ENCODE measurements at regions not wholly inside any gene's neighbourhood (a gene's known extent, or its start where the extent isn't known, plus 50 kb on each side); places are given as distances from the start of the nearest gene placed in this dataset.

- Histone ChIP-seq H3K27me3 (replicated peaks in 2 of 5; ENCODE audit: control insufficient read depth in 4 of 5, insufficient read depth in 5 of 5, low read length in 4 of 5) (no peaks in the 10 kb centered on the region), H3K27ac (ENCODE audit: insufficient read depth in 1 of 2, low read depth in 1 of 2, low read length in 2 of 2, poor library complexity in 1 of 2, severe bottlenecking in 2 of 2) (no peak overlapping the region), H3K4me1 (ENCODE audit: control extremely low read depth in 1 of 4, control insufficient read depth in 4 of 4, insufficient read depth in 4 of 4, low read length in 3 of 4) (no peaks in the 10 kb centered on the region), H3K4me3 (ENCODE audit: control insufficient read depth in 1 of 7, extremely low read depth in 1 of 7, insufficient read depth in 4 of 7, low read depth in 2 of 7, low read length in 6 of 7) (no peak overlapping the region), H3K36me3 (ENCODE audit: control insufficient read depth in 4 of 4, insufficient read depth in 4 of 4, low read length in 3 of 4) (no peaks in the 10 kb centered on the region), H3K9me3 (ENCODE audit: control extremely low read depth in 1 of 5, control insufficient read depth in 4 of 5, insufficient read depth in 2 of 5, low read depth in 1 of 5, low read length in 4 of 5) (no peaks in the 10 kb centered on the region)
- no peak for DNase-seq
- ChIA-PET POLR2A (no interaction called here), CTCF (no interaction called here)
- WGBS (ENCODE audit: insufficient coverage) = no CpG with 5 or more reads among the region's 2 CpGs
These were observed 596.3 kb upstream of the ARPP21 start for GRCh38 chr3:35043040-35043439.

DNA sequence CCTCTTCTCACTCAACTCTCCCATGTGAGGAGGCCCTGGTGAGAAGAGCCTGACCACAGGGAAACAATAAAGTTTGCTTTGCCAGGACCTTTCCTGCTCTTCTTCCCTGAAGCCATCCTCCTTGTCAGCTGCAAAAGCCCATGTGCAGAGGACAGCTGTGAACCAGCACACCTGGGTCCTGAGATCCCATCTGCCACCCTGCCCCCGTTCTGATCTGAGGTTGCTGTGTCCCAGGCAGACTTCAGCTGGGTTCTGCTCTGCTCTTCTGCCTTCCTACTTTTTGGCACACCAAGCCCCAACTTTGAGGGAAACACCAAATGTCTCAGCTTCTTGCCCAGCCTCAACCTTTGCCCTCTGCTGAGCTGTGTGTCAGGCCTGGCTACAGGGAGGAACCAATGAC is 595.1 kb upstream of the ARPP21 start:
- Histone ChIP-seq H3K27ac (ENCODE audit: insufficient read depth in 1 of 2, low read depth in 1 of 2, low read length in 2 of 2, poor library complexity in 1 of 2, severe bottlenecking in 2 of 2) (no peak overlapping the region), H3K4me3 (ENCODE audit: control insufficient read depth in 1 of 7, extremely low read depth in 1 of 7, insufficient read depth in 4 of 7, low read depth in 2 of 7, low read length in 6 of 7) (no peak overlapping the region), H3K9me3 (ENCODE audit: control extremely low read depth in 1 of 5, control insufficient read depth in 4 of 5, insufficient read depth in 2 of 5, low read depth in 1 of 5, low read length in 4 of 5) (no peaks in the 10 kb centered on the region), H3K4me1 (ENCODE audit: control extremely low read depth in 1 of 4, control insufficient read depth in 4 of 4, insufficient read depth in 4 of 4, low read length in 3 of 4) (no peaks in the 10 kb centered on the region), H3K36me3 (ENCODE audit: control insufficient read depth in 4 of 4, insufficient read depth in 4 of 4, low read length in 3 of 4) (no peaks in the 10 kb centered on the region), H3K27me3 (replicated peaks in 2 of 5; ENCODE audit: control insufficient read depth in 4 of 5, insufficient read depth in 5 of 5, low read length in 4 of 5) (no peaks in the 10 kb centered on the region)
- WGBS (ENCODE audit: insufficient coverage) = 78% methylated on average over 1 of the region's 1 CpG
- ChIA-PET POLR2A (no interaction called here), CTCF (no interaction called here)
- no peak for DNase-seq

DNA sequence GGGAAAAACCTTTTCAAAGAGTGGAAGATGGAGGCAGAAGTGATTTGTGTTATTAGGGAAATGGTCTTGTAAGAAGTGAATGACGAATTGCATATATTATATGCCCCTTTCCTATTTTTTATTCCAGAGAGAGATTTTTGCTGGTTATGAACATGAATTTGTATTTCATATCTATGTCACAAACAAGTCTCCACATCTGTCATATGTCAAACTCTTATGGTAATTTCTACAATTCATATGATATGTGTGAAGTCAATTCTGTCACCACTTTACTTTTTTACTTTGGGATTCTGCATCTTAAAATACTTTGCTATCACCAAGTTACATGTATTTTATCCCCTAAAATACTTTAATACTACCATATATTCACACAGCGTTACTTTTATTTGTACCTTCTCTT is 594.2 kb upstream of the ARPP21 start:
- H3K36me3 ChIP-seq (ENCODE audit: control insufficient read depth in 4 of 4, insufficient read depth in 4 of 4, low read length in 3 of 4) = no peaks in the 10 kb centered on the region
- H3K9me3 ChIP-seq (ENCODE audit: control extremely low read depth in 1 of 5, control insufficient read depth in 4 of 5, insufficient read depth in 2 of 5, low read depth in 1 of 5, low read length in 4 of 5) = no peaks in the 10 kb centered on the region
- no peak overlapping the region for H3K27ac ChIP-seq (ENCODE audit: insufficient read depth in 1 of 2, low read depth in 1 of 2, low read length in 2 of 2, poor library complexity in 1 of 2, severe bottlenecking in 2 of 2)
- H3K4me1 ChIP-seq (ENCODE audit: control extremely low read depth in 1 of 4, control insufficient read depth in 4 of 4, insufficient read depth in 4 of 4, low read length in 3 of 4) = no peaks in the 10 kb centered on the region
- WGBS (ENCODE audit: insufficient coverage) = no CpG with 5 or more reads among the region's 2 CpGs
- H3K4me3 ChIP-seq (ENCODE audit: control insufficient read depth in 1 of 7, extremely low read depth in 1 of 7, insufficient read depth in 4 of 7, low read depth in 2 of 7, low read length in 6 of 7) = no peak overlapping the region
- DNase-seq = no peak
- H3K27me3 ChIP-seq (replicated peaks in 2 of 5; ENCODE audit: control insufficient read depth in 4 of 5, insufficient read depth in 5 of 5, low read length in 4 of 5) = no peaks in the 10 kb centered on the region
- ChIA-PET CTCF (no interaction called here), POLR2A (no interaction called here)

DNA sequence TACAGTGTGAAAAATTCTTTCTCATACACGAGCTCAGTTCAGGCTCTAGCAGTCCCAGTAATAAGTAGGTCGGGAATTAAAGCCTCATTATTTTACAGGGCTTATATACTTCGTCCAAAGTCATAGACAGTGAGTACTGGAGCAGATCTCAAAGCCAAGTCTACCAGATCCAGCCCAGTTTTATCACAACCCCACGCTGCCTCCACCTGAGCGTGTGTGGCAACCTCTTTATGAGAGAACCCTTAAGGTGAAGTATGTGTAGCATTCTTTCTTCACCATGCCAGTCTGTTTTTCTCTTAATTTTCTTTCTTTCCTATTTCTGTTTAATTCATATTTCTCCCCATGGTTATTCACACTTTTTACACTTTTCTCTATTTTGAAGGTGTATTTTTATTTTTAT is 574.6 kb upstream of the ARPP21 start:
- no peaks in the 10 kb centered on the region for H3K27me3 ChIP-seq (replicated peaks in 2 of 5; ENCODE audit: control insufficient read depth in 4 of 5, insufficient read depth in 5 of 5, low read length in 4 of 5)
- ChIA-PET CTCF (no interaction called here), POLR2A (no interaction called here)
- no peaks in the 10 kb centered on the region for H3K4me1 ChIP-seq (ENCODE audit: control extremely low read depth in 1 of 4, control insufficient read depth in 4 of 4, insufficient read depth in 4 of 4, low read length in 3 of 4)
- H3K36me3 ChIP-seq (ENCODE audit: control insufficient read depth in 4 of 4, insufficient read depth in 4 of 4, low read length in 3 of 4) = no peaks in the 10 kb centered on the region
- H3K4me3 ChIP-seq (ENCODE audit: control insufficient read depth in 1 of 7, extremely low read depth in 1 of 7, insufficient read depth in 4 of 7, low read depth in 2 of 7, low read length in 6 of 7) = no peak overlapping the region
- WGBS (ENCODE audit: insufficient coverage) = 86% methylated on average over 3 of the region's 5 CpGs
- H3K9me3 ChIP-seq (ENCODE audit: control extremely low read depth in 1 of 5, control insufficient read depth in 4 of 5, insufficient read depth in 2 of 5, low read depth in 1 of 5, low read length in 4 of 5) = no peaks in the 10 kb centered on the region
- no peak overlapping the region for H3K27ac ChIP-seq (ENCODE audit: insufficient read depth in 1 of 2, low read depth in 1 of 2, low read length in 2 of 2, poor library complexity in 1 of 2, severe bottlenecking in 2 of 2)
- DNase-seq = no peak

DNA sequence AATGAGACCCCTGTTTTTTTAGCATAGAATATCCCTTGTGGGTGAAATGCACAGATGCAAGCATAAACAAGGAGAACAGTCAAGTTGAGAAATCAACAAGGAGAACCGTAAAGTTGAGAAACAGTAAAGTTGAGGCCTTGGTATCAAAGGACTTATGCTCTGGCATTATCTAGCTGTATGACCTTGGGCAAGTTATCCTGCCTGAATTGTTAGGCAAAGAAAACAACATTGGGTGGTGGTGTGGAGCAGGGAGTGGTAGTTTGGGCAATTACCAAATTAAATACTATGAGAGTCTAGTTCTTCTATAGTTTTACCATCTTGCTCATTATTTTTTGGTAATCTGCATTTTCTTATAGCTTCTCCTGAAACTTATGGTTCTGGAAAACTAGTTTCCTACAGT is 573.4 kb upstream of the ARPP21 start:
- H3K27ac ChIP-seq (ENCODE audit: insufficient read depth in 1 of 2, low read depth in 1 of 2, low read length in 2 of 2, poor library complexity in 1 of 2, severe bottlenecking in 2 of 2) = no peak overlapping the region
- no peak for DNase-seq
- H3K4me1 ChIP-seq (ENCODE audit: control extremely low read depth in 1 of 4, control insufficient read depth in 4 of 4, insufficient read depth in 4 of 4, low read length in 3 of 4) = no peaks in the 10 kb centered on the region
- no peak overlapping the region for H3K4me3 ChIP-seq (ENCODE audit: control insufficient read depth in 1 of 7, extremely low read depth in 1 of 7, insufficient read depth in 4 of 7, low read depth in 2 of 7, low read length in 6 of 7)
- no peaks in the 10 kb centered on the region for H3K36me3 ChIP-seq (ENCODE audit: control insufficient read depth in 4 of 4, insufficient read depth in 4 of 4, low read length in 3 of 4)
- ChIA-PET POLR2A (no interaction called here), CTCF (no interaction called here)
- no peaks in the 10 kb centered on the region for H3K27me3 ChIP-seq (replicated peaks in 2 of 5; ENCODE audit: control insufficient read depth in 4 of 5, insufficient read depth in 5 of 5, low read length in 4 of 5)
- H3K9me3 ChIP-seq (ENCODE audit: control extremely low read depth in 1 of 5, control insufficient read depth in 4 of 5, insufficient read depth in 2 of 5, low read depth in 1 of 5, low read length in 4 of 5) = no peaks in the 10 kb centered on the region
- 100% methylated on average over 1 of the region's 1 CpG for WGBS (ENCODE audit: insufficient coverage)

DNA sequence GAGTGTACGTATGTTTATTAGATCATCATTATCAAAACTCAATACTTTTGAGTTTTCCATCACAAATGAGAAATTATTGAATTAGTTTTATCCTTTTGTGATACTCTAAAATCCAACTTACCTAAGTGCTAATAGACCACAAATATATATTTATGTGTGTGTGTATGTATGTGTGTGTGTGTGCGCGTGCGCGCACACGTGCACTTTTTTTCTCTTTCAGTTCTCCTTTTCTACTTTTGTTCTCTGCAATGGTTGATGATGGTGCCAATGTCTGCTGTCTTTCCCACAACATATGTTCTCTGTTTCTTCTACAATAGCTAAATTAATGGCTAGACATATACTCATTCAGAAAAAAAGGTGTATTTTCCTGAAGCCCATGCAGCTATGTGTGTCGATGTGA is 571.6 kb upstream of the ARPP21 start:
- CTCF ChIA-PET = no interaction called here
- Histone ChIP-seq H3K9me3 (ENCODE audit: control extremely low read depth in 1 of 5, control insufficient read depth in 4 of 5, insufficient read depth in 2 of 5, low read depth in 1 of 5, low read length in 4 of 5) (no peaks in the 10 kb centered on the region), H3K36me3 (ENCODE audit: control insufficient read depth in 4 of 4, insufficient read depth in 4 of 4, low read length in 3 of 4) (no peaks in the 10 kb centered on the region), H3K27me3 (replicated peaks in 2 of 5; ENCODE audit: control insufficient read depth in 4 of 5, insufficient read depth in 5 of 5, low read length in 4 of 5) (no peaks in the 10 kb centered on the region), H3K4me3 (ENCODE audit: control insufficient read depth in 1 of 7, extremely low read depth in 1 of 7, insufficient read depth in 4 of 7, low read depth in 2 of 7, low read length in 6 of 7) (no peak overlapping the region), H3K27ac (ENCODE audit: insufficient read depth in 1 of 2, low read depth in 1 of 2, low read length in 2 of 2, poor library complexity in 1 of 2, severe bottlenecking in 2 of 2) (no peak overlapping the region), H3K4me1 (ENCODE audit: control extremely low read depth in 1 of 4, control insufficient read depth in 4 of 4, insufficient read depth in 4 of 4, low read length in 3 of 4) (no peaks in the 10 kb centered on the region)
- POLR2A ChIA-PET = no interaction called here
- WGBS (ENCODE audit: insufficient coverage) = no CpG with 5 or more reads among the region's 7 CpGs
- DNase-seq = no peak

- Histone ChIP-seq H3K4me1 (ENCODE audit: control extremely low read depth in 1 of 4, control insufficient read depth in 4 of 4, insufficient read depth in 4 of 4, low read length in 3 of 4) (no peaks in the 10 kb centered on the region), H3K27ac (ENCODE audit: insufficient read depth in 1 of 2, low read depth in 1 of 2, low read length in 2 of 2, poor library complexity in 1 of 2, severe bottlenecking in 2 of 2) (no peak overlapping the region), H3K27me3 (replicated peaks in 2 of 5; ENCODE audit: control insufficient read depth in 4 of 5, insufficient read depth in 5 of 5, low read length in 4 of 5) (no peaks in the 10 kb centered on the region), H3K4me3 (ENCODE audit: control insufficient read depth in 1 of 7, extremely low read depth in 1 of 7, insufficient read depth in 4 of 7, low read depth in 2 of 7, low read length in 6 of 7) (no peak overlapping the region), H3K36me3 (ENCODE audit: control insufficient read depth in 4 of 4, insufficient read depth in 4 of 4, low read length in 3 of 4) (no peaks in the 10 kb centered on the region), H3K9me3 (ENCODE audit: control extremely low read depth in 1 of 5, control insufficient read depth in 4 of 5, insufficient read depth in 2 of 5, low read depth in 1 of 5, low read length in 4 of 5) (no peaks in the 10 kb centered on the region)
- CTCF ChIA-PET = no interaction called here
- no peak for DNase-seq
- POLR2A ChIA-PET = no interaction called here
- WGBS (ENCODE audit: insufficient coverage) = 100% methylated on average over 2 of the region's 2 CpGs
These were observed 569.2 kb upstream of the ARPP21 start for GRCh38 chr3:35070088-35070487.

GRCh38 chr3:35071772-35072171 is 567.6 kb upstream of the ARPP21 start:
- no CpG with 5 or more reads among the region's 1 CpG for WGBS (ENCODE audit: insufficient coverage)
- CTCF ChIA-PET = no interaction called here
- Histone ChIP-seq H3K4me1 (ENCODE audit: control extremely low read depth in 1 of 4, control insufficient read depth in 4 of 4, insufficient read depth in 4 of 4, low read length in 3 of 4) (no peaks in the 10 kb centered on the region), H3K4me3 (ENCODE audit: control insufficient read depth in 1 of 7, extremely low read depth in 1 of 7, insufficient read depth in 4 of 7, low read depth in 2 of 7, low read length in 6 of 7) (no peak overlapping the region), H3K9me3 (ENCODE audit: control extremely low read depth in 1 of 5, control insufficient read depth in 4 of 5, insufficient read depth in 2 of 5, low read depth in 1 of 5, low read length in 4 of 5) (no peaks in the 10 kb centered on the region), H3K36me3 (ENCODE audit: control insufficient read depth in 4 of 4, insufficient read depth in 4 of 4, low read length in 3 of 4) (no peaks in the 10 kb centered on the region), H3K27ac (ENCODE audit: insufficient read depth in 1 of 2, low read depth in 1 of 2, low read length in 2 of 2, poor library complexity in 1 of 2, severe bottlenecking in 2 of 2) (no peak overlapping the region), H3K27me3 (replicated peaks in 2 of 5; ENCODE audit: control insufficient read depth in 4 of 5, insufficient read depth in 5 of 5, low read length in 4 of 5) (no peaks in the 10 kb centered on the region)
- no peak for DNase-seq
- POLR2A ChIA-PET = no interaction called here
